ENCODE measurements at regions not wholly inside any gene's neighbourhood (a gene's known extent, or its start where the extent isn't known, plus 50 kb on each side); places are given as distances from the start of the nearest gene placed in this dataset.

DNA sequence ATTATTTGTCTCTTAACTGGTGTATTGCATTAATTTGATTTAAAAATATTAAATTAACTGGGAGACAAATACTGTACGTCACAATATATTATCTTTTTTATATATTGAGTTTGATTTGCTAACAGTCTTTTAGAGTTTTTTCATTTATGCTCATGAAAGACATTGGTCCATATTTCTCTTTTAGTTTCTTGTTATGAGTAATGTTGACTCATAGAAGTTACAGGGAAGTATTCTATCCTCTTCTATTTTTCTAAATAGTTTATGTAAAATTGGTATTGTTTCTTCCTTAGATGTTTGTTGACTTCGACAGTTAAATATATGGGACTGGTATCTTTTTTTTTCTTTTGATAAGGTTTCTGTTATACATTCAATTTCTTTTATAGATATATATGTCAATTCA is 1115.6 kb upstream of the CITED2 start:
- DNase-seq (no peak), ATAC-seq (ENCODE audit: low read depth) (no peak)
- Mint-ChIP-seq H3K27ac (no peak overlapping the region), H3K36me3 (no peaks in the 10 kb centered on the region), H3K4me3 (no peak overlapping the region), H3K4me1 (no peaks in the 10 kb centered on the region), H3K27me3 (peaks cover 2% of the 10 kb centered on the region), H3K9me3 (peaks cover 2% of the 10 kb centered on the region)
- POLR2A ChIA-PET: no interaction called here

DNA sequence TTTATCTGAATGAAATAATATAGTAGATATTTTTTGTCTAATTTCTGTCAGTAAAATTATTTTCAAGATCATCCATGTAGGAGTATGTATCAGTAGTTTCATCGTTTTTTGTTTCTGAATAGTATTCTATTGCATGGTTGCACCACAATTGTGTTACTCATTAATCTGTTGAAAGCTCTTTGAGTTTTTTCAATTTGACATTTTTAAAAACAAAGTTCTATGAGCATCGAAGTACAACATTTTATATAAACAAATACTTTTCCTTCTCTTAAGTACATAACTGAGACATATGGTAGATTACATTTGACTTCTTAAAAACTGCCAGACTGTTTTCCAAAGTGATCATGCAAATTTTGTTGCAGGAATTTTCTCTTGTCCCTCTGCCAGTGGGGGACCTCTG is 1113.1 kb upstream of the CITED2 start:
- Mint-ChIP-seq H3K27ac (no peak overlapping the region), H3K4me1 (no peaks in the 10 kb centered on the region), H3K27me3 (peaks cover 2% of the 10 kb centered on the region), H3K4me3 (no peak overlapping the region), H3K36me3 (no peaks in the 10 kb centered on the region), H3K9me3 (no peaks in the 10 kb centered on the region)
- POLR2A ChIA-PET: no interaction called here
- DNase-seq (no peak), ATAC-seq (ENCODE audit: low read depth) (no peak)

DNA sequence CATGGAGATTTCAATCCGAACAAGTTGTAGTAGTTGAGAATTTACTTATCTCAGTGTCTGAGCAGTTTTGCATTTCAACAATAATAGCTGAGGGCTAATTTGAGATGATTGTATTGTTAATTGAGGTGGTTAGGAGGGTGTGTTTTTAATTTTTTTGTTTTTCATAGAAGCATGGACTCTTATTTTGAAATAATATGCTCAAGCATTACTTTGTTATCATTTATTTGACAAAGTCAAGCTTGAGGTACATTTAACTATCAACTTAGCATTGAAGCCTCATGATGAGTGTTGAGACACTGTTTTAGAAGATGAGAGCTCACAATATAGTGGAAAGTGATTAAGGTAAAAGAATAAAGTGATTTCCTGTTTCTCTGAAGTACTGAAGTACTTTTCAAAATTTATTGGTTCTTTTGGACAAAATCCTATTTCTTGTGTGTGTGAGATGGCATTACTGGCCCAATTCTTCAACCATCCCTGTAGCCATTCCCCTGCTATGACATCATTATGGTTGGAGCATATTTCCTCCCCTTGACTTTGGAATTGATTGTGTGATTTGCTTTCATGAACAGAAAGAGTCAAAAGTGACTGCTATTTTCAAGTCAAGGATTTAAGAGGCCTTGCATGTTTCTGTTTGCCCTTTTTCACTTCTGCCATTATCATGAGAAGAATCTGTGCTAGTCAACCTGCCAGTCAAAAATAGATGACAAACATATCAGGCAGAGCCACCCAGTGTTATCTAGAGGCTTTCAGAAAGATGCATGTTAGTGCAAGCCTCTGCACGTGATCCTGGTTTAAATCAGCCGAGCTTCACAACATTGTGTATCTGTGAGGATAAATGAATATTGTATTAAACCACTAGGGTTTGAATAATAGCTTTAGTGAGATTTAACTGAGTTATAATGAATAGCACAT is 1112.3 kb upstream of the CITED2 start:
- DNase-seq (no peak), ATAC-seq (ENCODE audit: low read depth) (no peak)
- Mint-ChIP-seq H3K4me3 (no peak overlapping the region), H3K9me3 (no peaks in the 10 kb centered on the region), H3K4me1 (no peaks in the 10 kb centered on the region), H3K27me3 (peaks cover 2% of the 10 kb centered on the region), H3K36me3 (no peaks in the 10 kb centered on the region), H3K27ac (no peak overlapping the region)
- POLR2A ChIA-PET: no interaction called here

DNA sequence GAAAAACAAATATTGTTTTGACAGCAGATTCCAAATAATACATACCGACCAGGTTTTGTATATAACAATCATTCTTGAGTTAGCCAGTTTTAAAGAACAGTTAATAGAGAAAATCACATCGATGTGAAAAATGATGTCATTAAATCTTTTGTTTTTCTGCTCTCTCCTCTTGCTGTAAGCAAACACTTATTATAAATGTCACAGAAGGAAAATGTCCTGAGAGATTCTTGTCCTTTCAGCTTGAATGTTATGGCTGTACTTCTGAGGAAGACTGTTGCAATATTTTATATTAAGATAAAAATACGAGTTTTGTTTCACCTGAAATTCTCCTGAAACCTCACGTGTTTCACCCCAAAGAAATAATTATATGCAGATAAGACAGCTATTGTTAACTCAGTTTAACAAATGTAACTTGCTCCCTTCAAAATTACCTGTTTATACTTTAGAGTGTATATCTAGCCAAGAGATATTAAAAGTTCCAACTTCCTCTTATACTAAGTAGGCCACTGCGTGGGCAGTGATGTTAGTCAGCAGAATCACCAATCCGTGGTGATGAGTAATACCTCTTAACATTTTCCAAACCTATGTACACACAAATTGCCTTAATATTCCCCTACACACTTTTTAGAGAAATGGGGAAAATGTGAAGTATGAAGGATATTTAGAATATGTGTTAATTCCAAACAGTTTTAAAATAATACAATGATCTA is 1111.4 kb upstream of the CITED2 start:
- POLR2A ChIA-PET: no interaction called here
- Mint-ChIP-seq H3K27me3 (peaks cover 2% of the 10 kb centered on the region), H3K27ac (no peak overlapping the region), H3K9me3 (no peaks in the 10 kb centered on the region), H3K4me1 (no peaks in the 10 kb centered on the region), H3K36me3 (no peaks in the 10 kb centered on the region), H3K4me3 (no peak overlapping the region)
- ATAC-seq (ENCODE audit: low read depth) (no peak), DNase-seq (no peak)

DNA sequence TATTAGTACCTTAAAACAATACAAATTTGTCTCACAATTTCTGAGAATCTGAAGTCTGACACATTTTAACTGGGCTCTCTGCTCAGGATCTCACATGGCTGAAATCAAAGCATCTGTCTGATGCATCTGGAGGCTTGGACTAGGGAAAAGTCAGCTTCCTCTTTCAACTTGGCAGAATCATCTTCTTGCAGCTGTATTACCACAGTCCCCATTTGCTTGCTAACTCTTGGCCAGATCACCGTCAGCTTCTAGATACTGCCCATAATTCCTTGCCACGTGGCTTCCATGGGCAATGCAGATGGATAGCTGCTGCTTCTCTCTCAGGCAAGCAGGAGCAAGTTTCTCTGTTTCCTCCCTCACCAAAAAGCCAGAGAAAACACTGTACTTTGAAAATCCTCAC is 1106.4 kb upstream of the CITED2 start:
- POLR2A ChIA-PET: no interaction called here
- Mint-ChIP-seq H3K4me3 (no peak overlapping the region), H3K9me3 (no peaks in the 10 kb centered on the region), H3K27ac (no peak overlapping the region), H3K36me3 (no peaks in the 10 kb centered on the region), H3K27me3 (peaks cover 2% of the 10 kb centered on the region), H3K4me1 (no peaks in the 10 kb centered on the region)
- no peak for ATAC-seq (ENCODE audit: low read depth)
- DNase-seq: no peak

DNA sequence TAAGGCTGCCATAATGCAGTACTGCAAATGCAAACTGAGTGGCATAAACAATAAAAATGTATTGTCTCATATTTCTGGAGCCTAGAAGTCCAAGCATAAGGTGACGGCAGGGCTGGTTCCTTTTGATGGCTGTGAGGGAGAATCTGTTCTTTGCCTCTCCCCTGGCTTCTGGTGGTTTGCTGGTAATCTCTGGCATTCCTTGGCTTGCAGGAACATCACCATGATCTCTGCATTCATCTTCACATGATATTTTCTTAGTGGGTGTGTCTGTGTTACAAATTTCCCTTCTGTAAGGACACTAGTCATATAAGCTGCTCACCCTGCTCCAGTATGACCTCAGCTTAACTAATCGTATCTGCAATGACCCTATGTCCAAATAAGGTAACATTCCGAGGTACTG is 1104.2 kb upstream of the CITED2 start:
- Mint-ChIP-seq H3K27ac (no peak overlapping the region), H3K36me3 (no peaks in the 10 kb centered on the region), H3K4me1 (no peaks in the 10 kb centered on the region), H3K4me3 (no peak overlapping the region), H3K27me3 (no peaks in the 10 kb centered on the region), H3K9me3 (no peaks in the 10 kb centered on the region)
- DNase-seq (no peak), ATAC-seq (ENCODE audit: low read depth) (no peak)
- POLR2A ChIA-PET: no interaction called here

DNA sequence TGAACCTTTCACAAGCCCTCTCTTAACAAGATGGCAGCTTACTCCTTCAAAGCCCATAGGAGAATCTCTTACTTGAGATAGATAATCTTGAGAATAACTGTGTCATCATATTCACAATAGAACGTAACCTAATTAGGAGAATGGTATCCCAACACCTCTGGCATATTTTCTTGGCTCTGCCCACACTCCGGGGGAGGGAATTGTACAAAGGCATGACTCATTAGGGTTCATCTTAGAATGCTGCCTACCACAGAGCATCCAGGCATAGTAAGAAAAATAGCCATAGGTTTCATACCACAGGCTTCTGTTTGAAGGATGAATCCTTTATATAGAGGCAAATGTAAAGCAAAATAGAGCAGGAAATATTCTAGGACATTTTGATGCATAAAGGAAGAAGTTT is 1100.6 kb upstream of the CITED2 start:
- ATAC-seq (ENCODE audit: low read depth) (no peak), DNase-seq (no peak)
- no peaks in the 10 kb centered on the region for H3K4me1 Mint-ChIP-seq
- H3K36me3 Mint-ChIP-seq: no peaks in the 10 kb centered on the region
- no peaks in the 10 kb centered on the region for H3K27me3 Mint-ChIP-seq
- no peaks in the 10 kb centered on the region for H3K9me3 Mint-ChIP-seq
- H3K27ac Mint-ChIP-seq: no peak overlapping the region
- H3K4me3 Mint-ChIP-seq: no peak overlapping the region
- POLR2A ChIA-PET: no interaction called here

DNA sequence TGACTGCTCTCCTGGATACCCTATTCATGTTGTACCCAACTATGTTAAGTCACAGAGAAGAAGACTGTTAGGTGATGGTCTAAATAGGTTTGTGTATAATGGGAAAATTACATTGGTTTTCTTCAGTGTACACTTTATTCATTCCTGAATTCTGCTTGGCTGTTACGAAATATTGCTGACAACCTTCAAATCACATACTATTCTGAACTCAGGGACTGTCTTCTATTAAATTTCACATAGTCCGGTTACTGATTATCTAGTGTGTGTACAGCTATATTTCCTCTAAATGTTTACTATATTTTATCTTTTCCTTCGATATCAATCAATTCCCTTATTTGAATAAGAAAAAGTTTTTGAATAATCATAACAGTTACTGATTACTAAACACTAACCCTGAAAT is 1090.3 kb upstream of the CITED2 start:
- peaks cover 2% of the 10 kb centered on the region for H3K27me3 Mint-ChIP-seq
- POLR2A ChIA-PET: no interaction called here
- DNase-seq (no peak), ATAC-seq (ENCODE audit: low read depth) (no peak)
- H3K36me3 Mint-ChIP-seq: no peaks in the 10 kb centered on the region
- H3K27ac Mint-ChIP-seq: no peak overlapping the region
- no peaks in the 10 kb centered on the region for H3K4me1 Mint-ChIP-seq
- H3K9me3 Mint-ChIP-seq: no peaks in the 10 kb centered on the region
- no peak overlapping the region for H3K4me3 Mint-ChIP-seq

DNA sequence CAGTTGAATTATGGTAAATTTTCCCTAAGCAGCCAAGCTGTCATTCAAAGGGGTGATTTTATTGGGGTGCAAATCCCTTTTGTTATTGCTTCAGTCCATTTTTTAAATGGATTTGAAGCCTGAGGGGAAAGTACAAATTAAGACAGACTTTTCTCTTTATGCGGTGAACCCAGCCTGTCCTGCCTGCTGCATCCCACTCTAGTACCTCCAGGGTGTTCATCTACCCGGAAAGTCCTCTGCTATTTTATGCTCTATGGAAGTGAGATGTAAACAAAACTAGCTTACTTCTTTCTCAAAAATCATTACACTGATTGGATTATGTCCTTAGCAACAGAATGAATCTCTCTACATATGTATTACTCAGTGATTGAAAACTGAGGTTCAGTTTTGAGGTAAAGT is 1088.9 kb upstream of the CITED2 start:
- ATAC-seq (ENCODE audit: low read depth): no peak
- H3K27ac Mint-ChIP-seq: no peak overlapping the region
- POLR2A ChIA-PET: no interaction called here

DNA sequence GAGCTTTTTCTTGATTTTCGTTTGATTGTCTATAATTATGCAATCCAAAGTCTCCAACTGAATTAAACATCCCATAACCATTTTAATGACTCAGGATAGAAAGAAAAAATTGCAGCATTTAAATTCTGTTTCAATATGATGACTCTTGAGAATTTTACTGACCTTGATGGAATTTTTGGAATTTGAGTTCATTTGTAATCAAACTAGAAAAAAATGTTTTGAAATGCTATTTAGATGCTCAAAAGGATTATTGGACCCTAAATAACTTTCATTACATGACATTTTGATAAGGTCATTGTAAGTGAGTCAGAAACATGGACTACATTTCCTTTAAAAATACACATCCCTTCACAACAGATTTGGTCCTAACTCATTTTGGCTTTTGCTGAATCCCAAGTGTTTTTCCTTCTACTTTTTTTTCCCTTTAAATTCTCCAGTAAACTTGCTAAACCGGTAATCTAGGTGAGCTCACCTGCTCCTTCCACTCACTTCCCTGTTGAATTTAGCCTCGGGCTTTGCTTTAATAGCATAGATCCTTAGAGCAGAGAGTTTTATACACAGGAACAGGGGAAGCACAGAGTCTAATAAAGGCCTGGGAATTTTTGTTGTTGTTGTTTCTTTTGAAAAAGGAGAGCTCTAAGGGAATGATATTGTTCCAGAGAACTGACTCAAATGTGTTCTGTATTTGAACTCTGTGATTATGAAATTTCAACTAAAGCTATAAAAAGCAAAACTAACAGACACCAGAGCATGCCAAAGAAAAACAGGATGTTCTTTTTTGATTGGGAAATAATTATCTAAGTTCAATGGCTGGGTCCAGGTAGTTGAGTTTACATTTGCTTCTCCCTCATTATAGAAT is 1088.2 kb upstream of the CITED2 start:
- Mint-ChIP-seq H3K4me3 (no peak overlapping the region), H3K27me3 (peaks cover 2% of the 10 kb centered on the region), H3K4me1 (no peaks in the 10 kb centered on the region), H3K36me3 (no peaks in the 10 kb centered on the region), H3K27ac (no peak overlapping the region), H3K9me3 (no peaks in the 10 kb centered on the region)
- ATAC-seq (ENCODE audit: low read depth) (no peak), DNase-seq (no peak)
- POLR2A ChIA-PET: no interaction called here

More for the DNA sequence above, 1088.9 kb upstream of the CITED2 start:
- Mint-ChIP-seq H3K4me1 (no peaks in the 10 kb centered on the region), H3K27me3 (peaks cover 2% of the 10 kb centered on the region), H3K36me3 (no peaks in the 10 kb centered on the region), H3K9me3 (no peaks in the 10 kb centered on the region), H3K4me3 (no peak overlapping the region)
- DNase-seq: no peak

DNA sequence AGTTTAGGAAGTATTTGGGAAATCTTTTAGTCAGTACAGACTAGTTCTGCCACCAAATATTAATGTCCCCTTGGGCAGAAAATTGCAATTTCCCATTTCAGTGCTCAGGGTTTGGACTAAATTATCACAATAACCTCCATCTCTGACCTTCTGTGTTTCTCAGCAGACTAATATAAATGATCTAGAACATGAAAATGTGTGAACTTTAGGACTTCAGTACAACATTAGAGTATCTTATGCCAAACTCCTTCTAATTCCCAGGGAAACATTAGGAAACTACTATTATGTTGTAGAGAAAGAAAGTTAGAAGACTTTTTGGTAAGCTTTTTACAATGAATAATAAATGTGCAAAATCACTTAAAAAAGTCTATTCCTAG is 1087.6 kb upstream of the CITED2 start:
- H3K36me3 Mint-ChIP-seq: no peaks in the 10 kb centered on the region
- no peaks in the 10 kb centered on the region for H3K9me3 Mint-ChIP-seq
- POLR2A ChIA-PET: no interaction called here
- ATAC-seq (ENCODE audit: low read depth) (no peak), DNase-seq (no peak)
- H3K27ac Mint-ChIP-seq: no peak overlapping the region
- no peak overlapping the region for H3K4me3 Mint-ChIP-seq
- no peaks in the 10 kb centered on the region for H3K4me1 Mint-ChIP-seq
- peaks cover 2% of the 10 kb centered on the region for H3K27me3 Mint-ChIP-seq

DNA sequence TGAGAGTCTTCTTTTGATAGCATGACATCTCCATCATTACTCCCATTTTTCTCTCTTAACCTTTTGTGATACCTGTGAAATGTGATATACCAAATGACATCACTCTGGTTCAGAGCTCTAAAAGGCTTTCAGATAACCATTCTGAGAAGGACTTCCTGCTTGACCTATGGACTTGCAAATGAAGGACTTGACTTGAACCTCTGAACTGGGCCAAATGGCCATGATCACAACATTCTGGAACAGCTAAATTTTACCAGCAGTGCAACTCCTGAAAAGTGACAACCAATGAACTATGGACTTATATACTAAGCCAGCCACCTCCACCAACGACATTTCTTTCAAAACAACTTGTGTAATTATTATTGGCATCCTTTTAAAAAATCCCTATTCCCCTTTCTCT is 1085.8 kb upstream of the CITED2 start:
- Mint-ChIP-seq H3K27me3 (peaks cover 6% of the 10 kb centered on the region), H3K27ac (no peak overlapping the region), H3K36me3 (no peaks in the 10 kb centered on the region), H3K9me3 (no peaks in the 10 kb centered on the region), H3K4me1 (no peaks in the 10 kb centered on the region), H3K4me3 (no peak overlapping the region)
- POLR2A ChIA-PET: no interaction called here
- ATAC-seq (ENCODE audit: low read depth): no peak
- no peak for DNase-seq

DNA sequence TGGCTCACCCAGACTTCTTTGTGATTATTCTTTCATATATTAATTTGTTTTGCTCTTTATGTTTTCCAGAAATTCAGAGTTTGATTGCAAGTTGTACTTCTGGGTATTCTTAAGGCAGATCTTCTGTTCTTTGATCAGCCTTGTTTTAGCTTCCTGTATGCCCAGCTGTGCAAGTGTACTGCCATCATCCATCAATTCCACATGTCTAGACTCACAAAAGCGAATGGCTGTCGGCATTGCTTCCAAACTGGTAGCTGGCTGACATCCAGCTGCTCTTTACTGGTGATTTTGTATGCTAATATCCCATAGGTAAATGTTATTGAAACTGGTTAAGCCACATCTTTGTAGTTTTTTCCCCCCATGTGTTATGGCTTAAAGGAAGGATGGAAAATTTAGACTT is 1084.8 kb upstream of the CITED2 start:
- Mint-ChIP-seq H3K27ac (no peak overlapping the region), H3K27me3 (peaks cover 6% of the 10 kb centered on the region), H3K9me3 (no peaks in the 10 kb centered on the region), H3K4me1 (no peaks in the 10 kb centered on the region), H3K4me3 (no peak overlapping the region), H3K36me3 (no peaks in the 10 kb centered on the region)
- POLR2A ChIA-PET: no interaction called here
- ATAC-seq (ENCODE audit: low read depth) (no peak), DNase-seq (no peak)

DNA sequence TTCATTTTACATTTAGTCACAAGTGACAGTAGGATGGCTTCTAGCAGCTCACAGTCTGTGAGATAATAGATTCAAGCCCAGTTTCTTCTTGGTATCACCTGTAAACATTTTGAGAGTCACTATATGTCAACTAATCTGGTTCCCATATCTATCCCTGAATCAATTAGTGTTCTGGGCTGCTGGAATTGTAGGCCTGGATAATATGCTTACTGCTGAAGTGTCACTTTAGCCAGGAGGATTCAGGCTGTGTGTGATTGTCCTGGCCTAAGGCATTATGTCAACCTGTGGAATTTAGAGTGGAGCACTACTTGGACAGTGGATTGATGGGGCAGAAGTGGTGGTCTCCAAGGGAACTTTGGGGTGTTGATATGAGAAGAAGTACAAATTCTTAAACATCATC is 1071.8 kb upstream of the CITED2 start:
- Mint-ChIP-seq H3K27ac (no peak overlapping the region), H3K9me3 (no peaks in the 10 kb centered on the region), H3K4me1 (no peaks in the 10 kb centered on the region), H3K4me3 (no peak overlapping the region), H3K27me3 (no peaks in the 10 kb centered on the region), H3K36me3 (no peaks in the 10 kb centered on the region)
- no peak for ATAC-seq (ENCODE audit: low read depth)
- POLR2A ChIA-PET: no interaction called here
- DNase-seq: no peak

All from activated naive CD8-positive, alpha-beta T cell treated with anti-CD3 and anti-CD28 coated beads, Interleukin-2, amount 10 ng/mL, durations not matched to agents 7 days and 5 days (primary cell).